ENCODE measurements at regions not wholly inside any gene's neighbourhood (a gene's known extent, or its start where the extent isn't known, plus 50 kb on each side); places are given as distances from the start of the nearest gene placed in this dataset.

GRCh38 chr18:32598144-32598543, 127.5 kb upstream of the GAREM1 start:
- no peak for TF ChIP-seq POLR2A (IDR thresholded peaks at IDR 0.05)
- TF ChIP-seq CTCF (IDR thresholded peaks at IDR 0.05): no peak
- no peak overlapping the region for H3K4me3 ChIP-seq (ENCODE audit: low read depth, poor library complexity, severe bottlenecking)
- WGBS, 2 donors: 88 to 93% methylated on average over 3 of the region's 3 CpGs
- DNase-seq (ENCODE audit: low spot score in 2 of 2): no peak
- intact Hi-C loops (cut with DNase I; ENCODE audit: low total_unique reads): no loop called here

- intact Hi-C loops (cut with DNase I; ENCODE audit: low total_unique reads): no loop called here
- 47 to 52% methylated on average over 2 of the region's 2 CpGs for WGBS, 2 donors
- TF ChIP-seq POLR2A (IDR thresholded peaks at IDR 0.05): no peak
- TF ChIP-seq CTCF (IDR thresholded peaks at IDR 0.05): no peak
- no peak overlapping the region for H3K4me3 ChIP-seq (ENCODE audit: low read depth, poor library complexity, severe bottlenecking)
- DNase-seq (ENCODE audit: low spot score in 2 of 2): no peak
These were observed 125.8 kb upstream of the GAREM1 start for GRCh38 chr18:32596501-32596900.

- WGBS, 2 donors: 52 to 58% methylated on average over 3 of the region's 3 CpGs
- DNase-seq (ENCODE audit: low spot score in 2 of 2): no peak
These were observed 125.2 kb upstream of the GAREM1 start for GRCh38 chr18:32595832-32596231.

DNA sequence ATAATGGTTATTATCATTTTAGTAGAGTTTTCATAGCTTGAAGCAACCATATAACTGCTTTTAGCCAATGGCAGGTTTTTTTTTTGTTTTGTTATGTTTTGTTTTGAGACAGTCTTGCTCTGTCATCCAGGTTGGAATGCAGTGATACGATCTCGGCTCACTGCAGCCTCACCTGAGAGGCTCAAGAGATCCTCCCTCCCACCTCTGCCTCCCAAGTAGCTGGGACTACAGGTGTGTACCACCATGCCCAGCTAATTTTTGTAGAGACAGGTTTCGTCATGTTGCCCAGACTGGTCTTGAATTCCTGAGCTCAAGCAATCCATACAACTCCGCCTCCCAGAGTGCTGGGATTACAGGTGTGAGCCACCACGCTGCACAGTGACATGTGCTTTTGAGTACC, 117.5 kb upstream of the GAREM1 start:
- TF ChIP-seq CTCF (IDR thresholded peaks at IDR 0.05) (no peak), POLR2A (IDR thresholded peaks at IDR 0.05) (no peak)

More at GRCh38 chr18:32595832-32596231, 125.2 kb upstream of the GAREM1 start:
- TF ChIP-seq CTCF (IDR thresholded peaks at IDR 0.05): no peak
- no peak for TF ChIP-seq POLR2A (IDR thresholded peaks at IDR 0.05)
- intact Hi-C loops (cut with DNase I; ENCODE audit: low total_unique reads): no loop called here
- H3K4me3 ChIP-seq (ENCODE audit: low read depth, poor library complexity, severe bottlenecking): no peak overlapping the region

GRCh38 chr18:32583431-32583830, 112.7 kb upstream of the GAREM1 start:
- intact Hi-C loops (cut with DNase I; ENCODE audit: low total_unique reads): no loop called here
- 87 to 92% methylated on average over 1 of the region's 1 CpG for WGBS, 2 donors

More for the DNA sequence above, 117.5 kb upstream of the GAREM1 start:
- 88 to 91% methylated on average over 5 of the region's 5 CpGs for WGBS, 2 donors
- no peak for DNase-seq (ENCODE audit: low spot score in 2 of 2)
- intact Hi-C loops (cut with DNase I; ENCODE audit: low total_unique reads): no loop called here
- H3K4me3 ChIP-seq (ENCODE audit: low read depth, poor library complexity, severe bottlenecking): no peak overlapping the region

More at GRCh38 chr18:32583431-32583830, 112.7 kb upstream of the GAREM1 start:
- DNase-seq (ENCODE audit: low spot score in 2 of 2): no peak
- TF ChIP-seq CTCF (IDR thresholded peaks at IDR 0.05) (no peak), POLR2A (IDR thresholded peaks at IDR 0.05) (no peak)
- H3K4me3 ChIP-seq (ENCODE audit: low read depth, poor library complexity, severe bottlenecking): no peak overlapping the region
